ENCODE measurements at regions not wholly inside any gene's neighbourhood (a gene's known extent, or its start where the extent isn't known, plus 50 kb on each side); places are given as distances from the start of the nearest gene placed in this dataset.
A peak's percentile ranks its signal among the peaks of the same experiment; 100 is the strongest.

DNA sequence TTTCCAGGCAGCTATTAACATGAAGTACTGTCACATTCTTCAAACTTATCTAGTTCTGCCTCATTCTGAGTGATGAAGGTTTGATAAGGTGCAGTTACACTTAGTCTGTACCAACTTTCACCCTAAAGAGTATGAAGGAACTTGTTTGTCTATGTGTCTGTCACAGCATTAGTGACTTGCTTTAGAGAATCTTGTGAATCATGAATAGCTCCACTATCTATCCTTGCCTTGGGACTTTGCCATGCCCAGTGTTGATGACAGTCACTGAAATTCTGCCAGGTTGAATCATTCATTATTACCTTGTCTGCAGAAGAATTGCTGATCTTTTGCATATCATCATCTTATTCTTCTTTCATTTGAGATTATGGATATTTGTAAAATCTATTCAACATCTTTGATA is 50.9 kb upstream of the A1CF start:
- no peak overlapping the region for H3K27ac ChIP-seq
- DNase-seq (ENCODE audit: low read depth, low spot score) = no peak

- DNase-seq (ENCODE audit: low read depth, low spot score) = no peak
- H3K27ac ChIP-seq = no peak overlapping the region
Observed at GRCh38 chr10:50937230-50937907, 51.9 kb upstream of the A1CF start.

DNA sequence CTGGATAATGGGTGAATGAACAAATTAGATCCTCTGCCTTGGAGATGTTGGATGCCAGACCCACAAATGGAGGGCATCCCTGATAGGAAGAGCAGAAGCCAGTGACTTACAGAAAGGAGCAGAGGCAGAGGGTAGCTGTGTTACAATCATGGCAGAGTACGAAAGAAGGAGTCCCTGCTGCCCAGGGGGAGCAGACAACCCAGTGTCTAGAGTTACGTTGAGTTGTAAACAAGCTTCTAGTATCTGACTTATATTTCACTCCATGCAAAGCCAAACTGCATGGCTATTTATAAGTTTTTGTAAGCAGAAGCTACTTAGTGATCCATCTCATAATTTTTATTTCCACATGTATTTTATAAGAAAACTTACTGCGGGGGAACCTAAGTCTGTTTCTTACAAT is 56.2 kb upstream of the A1CF start:
- DNase-seq (ENCODE audit: low read depth, low spot score) = no peak

GRCh38 chr10:50946991-50947781 is 61.8 kb upstream of the A1CF start:
- H3K27ac ChIP-seq = no peak overlapping the region
- DNase-seq (ENCODE audit: low read depth, low spot score) = no peak

More for the DNA sequence above, 56.2 kb upstream of the A1CF start:
- H3K27ac ChIP-seq = no peak overlapping the region

DNA sequence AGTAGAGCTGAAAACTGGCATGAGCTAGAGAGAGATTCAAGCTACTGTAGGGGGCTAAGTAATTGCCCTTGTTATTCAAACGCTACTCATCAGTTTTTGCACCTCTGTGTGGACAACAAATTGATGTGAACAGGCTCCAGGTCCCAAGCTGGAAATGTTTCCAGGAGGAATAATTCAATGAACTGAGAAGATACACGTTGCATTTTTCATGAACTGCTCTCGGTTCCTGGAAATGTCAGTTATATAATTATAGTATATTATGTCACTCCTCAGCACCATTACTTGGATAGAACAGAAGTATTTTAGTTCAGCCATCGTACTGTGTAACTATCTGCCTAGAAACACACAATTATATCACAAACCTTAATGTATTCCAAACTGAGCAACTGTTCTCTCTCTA is 65.9 kb upstream of the A1CF start:
- no peak overlapping the region for H3K27ac ChIP-seq
- DNase-seq (ENCODE audit: low read depth, low spot score) = no peak

DNA sequence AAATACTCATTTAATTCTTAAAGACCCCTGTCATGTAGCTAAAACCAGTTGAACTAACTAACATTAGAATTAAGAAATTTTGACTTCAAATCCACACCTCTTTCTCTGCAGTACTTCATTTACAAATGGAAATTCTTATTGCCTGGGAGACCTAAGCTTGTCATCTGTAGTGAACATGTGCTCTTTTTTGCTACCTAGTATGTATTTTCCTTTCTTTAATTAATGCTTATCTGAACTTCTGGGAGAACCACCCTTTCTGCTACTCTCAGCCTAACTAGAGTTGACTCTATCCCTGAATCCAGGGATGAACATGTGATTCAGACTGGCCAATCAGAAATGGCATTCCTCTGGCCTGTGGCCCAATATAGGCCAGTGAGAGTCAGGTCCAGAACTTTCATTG is 75.9 kb upstream of the A1CF start:
- no peak for DNase-seq (ENCODE audit: low read depth, low spot score)
- no peak overlapping the region for H3K27ac ChIP-seq

DNA sequence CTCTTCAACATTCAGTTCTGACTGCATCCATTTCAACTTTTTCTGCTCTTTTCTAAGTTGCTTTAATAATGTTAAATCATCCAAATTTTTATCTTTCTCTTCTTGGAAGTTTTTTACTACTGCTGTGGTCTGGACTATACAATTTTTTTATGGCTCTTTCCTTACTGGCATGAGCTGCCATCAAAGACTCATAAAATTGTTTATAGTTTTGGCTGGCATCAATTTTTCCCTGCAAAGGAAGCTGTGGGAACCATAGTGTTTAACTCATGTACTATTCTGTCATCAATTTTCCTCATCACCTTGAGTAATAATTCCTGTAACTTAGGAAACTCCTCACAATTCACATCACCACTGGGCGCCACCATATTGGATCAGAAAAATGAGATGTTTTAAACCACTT is 77.6 kb upstream of the A1CF start:
- no peak for DNase-seq (ENCODE audit: low read depth, low spot score)
- no peak overlapping the region for H3K27ac ChIP-seq

- no peak overlapping the region for H3K27ac ChIP-seq
- DNase-seq (ENCODE audit: low read depth, low spot score) = no peak
Observed at GRCh38 chr10:50968386-50969091, 83.1 kb upstream of the A1CF start.

GRCh38 chr10:50972591-50972990 is 87.2 kb upstream of the A1CF start:
- H3K27ac ChIP-seq = no peak overlapping the region
- no peak for DNase-seq (ENCODE audit: low read depth, low spot score)

DNA sequence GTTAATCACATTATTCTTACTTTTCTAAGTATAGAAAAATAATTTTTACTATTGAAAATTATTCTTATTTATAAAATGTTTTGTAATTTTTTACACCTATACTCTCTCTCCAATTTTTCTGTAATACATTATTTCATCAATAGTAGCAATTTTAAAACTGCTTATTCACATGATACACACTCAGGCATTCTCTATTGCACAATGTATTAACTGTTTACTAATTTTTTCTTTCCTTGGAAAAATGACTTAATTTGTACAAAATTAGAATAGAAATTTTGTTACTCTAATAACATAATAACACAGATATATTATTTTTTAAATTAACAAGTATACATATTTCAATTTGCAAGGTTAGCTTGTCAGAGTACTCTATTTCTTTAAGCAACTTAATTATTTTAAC is 92.9 kb upstream of the PRKG1 start:
- H3K27ac ChIP-seq = no peak overlapping the region
- no peak for DNase-seq (ENCODE audit: low read depth, low spot score)

DNA sequence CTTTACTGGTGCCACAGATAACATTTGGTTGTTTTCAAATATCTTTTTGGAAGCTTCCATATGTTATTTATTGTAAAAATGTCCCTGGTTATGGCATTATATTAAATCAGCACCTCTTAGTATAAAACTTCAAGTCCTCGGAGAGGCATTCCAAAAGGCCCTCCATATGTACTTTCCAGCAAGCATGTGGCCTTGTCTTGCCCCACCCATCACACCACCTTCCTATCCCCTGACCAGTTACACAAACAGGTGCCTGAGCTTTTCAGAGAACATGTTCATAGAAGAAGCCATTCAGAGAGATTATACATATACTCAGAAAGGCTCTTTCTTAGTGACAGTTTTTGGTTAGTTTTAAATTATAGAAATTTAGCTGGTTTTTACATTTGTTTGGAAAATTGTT is 92.4 kb upstream of the PRKG1 start:
- no peak for DNase-seq (ENCODE audit: low read depth, low spot score)
- no peak overlapping the region for H3K27ac ChIP-seq

GRCh38 chr10:50982989-50983388 is 91.3 kb upstream of the PRKG1 start:
- H3K27ac ChIP-seq = no peak overlapping the region
- no peak for DNase-seq (ENCODE audit: low read depth, low spot score)

GRCh38 chr10:50987934-50988333 is 86.4 kb upstream of the PRKG1 start:
- DNase-seq (ENCODE audit: low read depth, low spot score) = no peak
- H3K27ac ChIP-seq = no peak overlapping the region

DNA sequence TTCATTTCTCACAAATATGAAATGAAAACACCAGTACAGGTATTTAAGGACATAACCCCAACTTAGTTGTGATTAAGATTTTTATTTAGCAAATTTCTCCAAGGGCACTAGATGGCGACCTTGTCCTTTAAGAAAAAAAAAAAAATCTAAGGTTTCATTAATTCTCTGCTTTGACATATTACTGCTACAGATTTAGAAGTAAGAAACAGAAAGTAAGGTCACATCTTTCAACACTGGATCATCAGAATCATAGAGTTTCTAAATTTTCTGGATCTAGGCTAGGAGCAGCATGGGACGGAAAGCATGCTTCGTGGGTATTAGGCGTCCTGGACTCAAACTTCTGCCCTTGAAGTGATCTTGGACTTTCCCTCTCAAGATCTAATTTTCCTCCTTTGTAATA is 85.5 kb upstream of the PRKG1 start:
- H3K27ac ChIP-seq = no peak overlapping the region
- DNase-seq (ENCODE audit: low read depth, low spot score) = no peak

GRCh38 chr10:50990568-50991455 is 83.5 kb upstream of the PRKG1 start:
- no peak overlapping the region for H3K27ac ChIP-seq
- DNase-seq (ENCODE audit: low read depth, low spot score) = peak; percentile 16

DNA sequence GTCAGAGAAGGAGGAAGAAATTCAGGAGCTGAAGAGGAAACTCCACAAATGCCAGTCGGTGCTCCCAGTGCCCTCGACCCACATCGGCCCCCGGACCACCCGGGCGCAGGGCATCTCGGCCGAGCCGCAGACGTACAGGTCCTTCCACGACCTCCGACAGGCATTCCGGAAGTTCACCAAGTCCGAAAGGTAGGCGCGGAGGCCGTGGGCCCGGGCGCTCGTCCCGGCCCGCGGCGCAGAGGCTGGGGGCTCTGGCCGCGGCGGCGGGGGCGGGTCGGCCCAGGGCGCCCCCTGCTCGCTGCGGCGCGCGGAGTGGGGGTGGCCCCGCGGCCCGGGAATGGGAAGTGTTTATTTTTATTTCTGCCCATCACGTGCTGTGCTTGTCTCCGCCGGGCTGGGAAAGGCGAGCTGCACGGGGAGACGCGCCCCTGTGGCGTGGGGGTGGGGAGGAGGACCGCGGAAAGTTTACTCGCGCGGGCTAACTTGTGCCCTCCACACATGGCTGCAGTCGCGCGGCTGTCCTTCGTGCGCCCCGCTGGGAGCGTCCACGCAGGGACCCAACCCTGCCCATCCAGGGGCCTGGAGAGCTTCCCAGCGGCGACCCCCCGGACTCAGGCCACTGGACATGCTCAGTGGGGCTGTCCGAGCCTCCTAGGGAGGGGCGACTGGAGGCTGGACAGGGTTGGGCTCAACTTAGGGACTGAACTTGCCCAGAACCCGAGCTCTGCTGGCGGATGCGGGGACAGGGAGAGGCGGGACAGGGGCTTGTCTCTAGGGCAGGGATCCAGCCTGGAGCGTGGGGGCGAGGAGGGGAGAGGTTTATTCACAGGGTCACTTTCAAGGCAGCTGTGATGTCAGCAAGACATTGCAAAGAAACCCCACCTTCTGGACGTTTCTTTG is 82.6 kb upstream of the PRKG1 start:
- DNase-seq (ENCODE audit: low read depth, low spot score) = no peak
- no peak overlapping the region for H3K27ac ChIP-seq

DNA sequence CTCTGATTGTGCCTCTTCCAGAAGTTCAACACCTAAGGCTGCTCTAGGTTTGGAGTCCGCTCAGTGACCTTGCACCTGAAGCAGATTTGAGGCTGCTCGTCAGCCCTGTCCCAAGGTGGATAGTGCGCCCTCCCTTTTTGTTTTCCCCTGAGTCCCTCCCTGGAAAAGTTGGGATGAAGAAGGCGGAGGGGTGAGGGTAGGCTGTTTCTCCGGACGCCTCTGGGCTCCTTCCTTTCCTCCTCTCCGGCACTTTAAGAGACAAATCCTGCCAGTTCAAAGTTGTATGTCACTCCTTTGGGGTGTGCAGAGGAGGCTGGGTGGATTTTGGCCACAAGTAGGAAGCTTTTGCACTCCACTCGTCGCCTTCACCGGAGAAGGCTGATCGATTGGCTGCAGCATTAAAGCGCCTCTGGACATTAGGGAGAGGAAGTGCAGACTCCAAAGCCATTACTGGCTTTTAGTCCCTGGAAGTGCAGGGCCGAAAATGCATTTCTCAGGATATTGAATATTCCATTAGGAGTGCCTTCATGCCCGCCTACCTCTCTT is 81.9 kb upstream of the PRKG1 start:
- no peak overlapping the region for H3K27ac ChIP-seq
- DNase-seq (ENCODE audit: low read depth, low spot score) = no peak

GRCh38 chr10:50992972-50993766 is 81.1 kb upstream of the PRKG1 start:
- DNase-seq (ENCODE audit: low read depth, low spot score) = no peak

More at GRCh38 chr10:50992972-50993766, 81.1 kb upstream of the PRKG1 start:
- no peak overlapping the region for H3K27ac ChIP-seq
